ENCODE measurements at regions not wholly inside any gene's neighbourhood (a gene's known extent, or its start where the extent isn't known, plus 50 kb on each side); places are given as distances from the start of the nearest gene placed in this dataset.

GRCh38 chr2:6043238-6043637, 351.1 kb downstream of the SOX11 start:
- Mint-ChIP-seq H3K4me3 (no peak overlapping the region), H3K27me3 (no peaks in the 10 kb centered on the region), H3K9me3 (peaks cover 0 to 6% of the 10 kb centered on the region in 2 donors), H3K36me3 (no peaks in the 10 kb centered on the region), H3K27ac (no peak overlapping the region), H3K4me1 (no peaks in the 10 kb centered on the region)
- no peak for ATAC-seq (replicated peaks)
- no peak for DNase-seq

- no peak overlapping the region for H3K27ac Mint-ChIP-seq
- ATAC-seq (replicated peaks), result no peak
- no peak overlapping the region for H3K4me3 Mint-ChIP-seq
- H3K4me1 Mint-ChIP-seq, result no peaks in the 10 kb centered on the region
- peaks cover 1 to 4% of the 10 kb centered on the region in 2 donors for H3K9me3 Mint-ChIP-seq
- no peaks in the 10 kb centered on the region for H3K36me3 Mint-ChIP-seq
- DNase-seq, result no peak
- H3K27me3 Mint-ChIP-seq, result no peaks in the 10 kb centered on the region
These were observed 360.5 kb downstream of the SOX11 start for GRCh38 chr2:6052649-6053048.

- DNase-seq (no peak), ATAC-seq (replicated peaks) (no peak)
- H3K27me3 Mint-ChIP-seq, result no peaks in the 10 kb centered on the region
- H3K4me3 Mint-ChIP-seq, result no peak overlapping the region
- H3K9me3 Mint-ChIP-seq, result peaks cover 1 to 4% of the 10 kb centered on the region in 2 donors
- H3K27ac Mint-ChIP-seq, result no peak overlapping the region
- no peaks in the 10 kb centered on the region for H3K36me3 Mint-ChIP-seq
- no peaks in the 10 kb centered on the region for H3K4me1 Mint-ChIP-seq
These were observed 361.6 kb downstream of the SOX11 start for GRCh38 chr2:6053743-6054142.

GRCh38 chr2:6054161-6054671, 362.0 kb downstream of the SOX11 start:
- no peaks in the 10 kb centered on the region for H3K36me3 Mint-ChIP-seq
- no peak overlapping the region for H3K27ac Mint-ChIP-seq
- H3K9me3 Mint-ChIP-seq, result peaks cover under 1 to 4% of the 10 kb centered on the region in 2 donors
- no peaks in the 10 kb centered on the region for H3K4me1 Mint-ChIP-seq
- H3K27me3 Mint-ChIP-seq, result no peaks in the 10 kb centered on the region
- no peak overlapping the region for H3K4me3 Mint-ChIP-seq
- no peak for ATAC-seq (replicated peaks)
- no peak for DNase-seq

GRCh38 chr2:6060992-6061663, 368.9 kb downstream of the SOX11 start:
- DNase-seq (no peak), ATAC-seq (replicated peaks) (no peak)
- no peaks in the 10 kb centered on the region for H3K36me3 Mint-ChIP-seq
- no peak overlapping the region for H3K27ac Mint-ChIP-seq
- H3K9me3 Mint-ChIP-seq, result peaks cover 0 to 4% of the 10 kb centered on the region in 2 donors
- no peaks in the 10 kb centered on the region for H3K27me3 Mint-ChIP-seq
- H3K4me1 Mint-ChIP-seq, result no peaks in the 10 kb centered on the region
- no peak overlapping the region for H3K4me3 Mint-ChIP-seq

- H3K4me3 Mint-ChIP-seq, result no peak overlapping the region
- H3K27ac Mint-ChIP-seq, result no peak overlapping the region
- ATAC-seq (replicated peaks) (no peak), DNase-seq (no peak)
- no peaks in the 10 kb centered on the region for H3K9me3 Mint-ChIP-seq
- H3K36me3 Mint-ChIP-seq, result no peaks in the 10 kb centered on the region
- no peaks in the 10 kb centered on the region for H3K27me3 Mint-ChIP-seq
- H3K4me1 Mint-ChIP-seq, result no peaks in the 10 kb centered on the region
These were observed 372.6 kb downstream of the SOX11 start for GRCh38 chr2:6064757-6065156.

GRCh38 chr2:6065703-6066102, 373.5 kb downstream of the SOX11 start:
- Mint-ChIP-seq H3K9me3 (no peaks in the 10 kb centered on the region), H3K27ac (no peak overlapping the region), H3K27me3 (no peaks in the 10 kb centered on the region), H3K4me3 (no peak overlapping the region), H3K36me3 (no peaks in the 10 kb centered on the region), H3K4me1 (no peaks in the 10 kb centered on the region)
- no peak for DNase-seq
- ATAC-seq (replicated peaks), result no peak

- ATAC-seq (replicated peaks), result no peak
- Mint-ChIP-seq H3K9me3 (no peaks in the 10 kb centered on the region), H3K27me3 (no peaks in the 10 kb centered on the region), H3K4me3 (no peak overlapping the region), H3K36me3 (no peaks in the 10 kb centered on the region), H3K4me1 (no peaks in the 10 kb centered on the region), H3K27ac (no peak overlapping the region)
- DNase-seq, result no peak
These were observed 374.9 kb downstream of the SOX11 start for GRCh38 chr2:6067089-6067488.

- no peaks in the 10 kb centered on the region for H3K4me1 Mint-ChIP-seq
- H3K9me3 Mint-ChIP-seq, result no peaks in the 10 kb centered on the region
- no peak overlapping the region for H3K4me3 Mint-ChIP-seq
- no peaks in the 10 kb centered on the region for H3K27me3 Mint-ChIP-seq
- no peaks in the 10 kb centered on the region for H3K36me3 Mint-ChIP-seq
- ATAC-seq (replicated peaks), result no peak
- H3K27ac Mint-ChIP-seq, result no peak overlapping the region
- no peak for DNase-seq
These were observed 375.6 kb downstream of the SOX11 start for GRCh38 chr2:6067806-6068205.

GRCh38 chr2:6068429-6068828, 376.2 kb downstream of the SOX11 start:
- Mint-ChIP-seq H3K27ac (no peak overlapping the region), H3K9me3 (no peaks in the 10 kb centered on the region), H3K27me3 (no peaks in the 10 kb centered on the region), H3K4me1 (no peaks in the 10 kb centered on the region), H3K4me3 (no peak overlapping the region), H3K36me3 (no peaks in the 10 kb centered on the region)
- no peak for ATAC-seq (replicated peaks)
- DNase-seq, result no peak

GRCh38 chr2:6069381-6069780, 377.2 kb downstream of the SOX11 start:
- no peak overlapping the region for H3K27ac Mint-ChIP-seq
- H3K27me3 Mint-ChIP-seq, result no peaks in the 10 kb centered on the region
- no peaks in the 10 kb centered on the region for H3K36me3 Mint-ChIP-seq
- no peak for ATAC-seq (replicated peaks)
- no peak overlapping the region for H3K4me3 Mint-ChIP-seq
- no peak for DNase-seq
- no peaks in the 10 kb centered on the region for H3K9me3 Mint-ChIP-seq
- no peaks in the 10 kb centered on the region for H3K4me1 Mint-ChIP-seq

GRCh38 chr2:6071519-6071918, 379.3 kb downstream of the SOX11 start:
- Mint-ChIP-seq H3K4me1 (no peaks in the 10 kb centered on the region), H3K27ac (no peak overlapping the region), H3K9me3 (no peaks in the 10 kb centered on the region), H3K27me3 (no peaks in the 10 kb centered on the region), H3K36me3 (no peaks in the 10 kb centered on the region), H3K4me3 (no peak overlapping the region)
- DNase-seq (no peak), ATAC-seq (replicated peaks) (no peak)

GRCh38 chr2:6072276-6072675, 380.1 kb downstream of the SOX11 start:
- Mint-ChIP-seq H3K27ac (no peak overlapping the region), H3K4me3 (no peak overlapping the region), H3K27me3 (no peaks in the 10 kb centered on the region), H3K4me1 (no peaks in the 10 kb centered on the region), H3K36me3 (no peaks in the 10 kb centered on the region), H3K9me3 (no peaks in the 10 kb centered on the region)
- DNase-seq (no peak), ATAC-seq (replicated peaks) (no peak)

- no peaks in the 10 kb centered on the region for H3K36me3 Mint-ChIP-seq
- ATAC-seq (replicated peaks), result no peak
- H3K27ac Mint-ChIP-seq, result no peak overlapping the region
- H3K4me1 Mint-ChIP-seq, result no peaks in the 10 kb centered on the region
- no peak overlapping the region for H3K4me3 Mint-ChIP-seq
- no peaks in the 10 kb centered on the region for H3K9me3 Mint-ChIP-seq
- no peak for DNase-seq
- no peaks in the 10 kb centered on the region for H3K27me3 Mint-ChIP-seq
These were observed 380.6 kb downstream of the SOX11 start for GRCh38 chr2:6072768-6073167.

- Mint-ChIP-seq H3K4me3 (no peak overlapping the region), H3K27me3 (no peaks in the 10 kb centered on the region), H3K9me3 (no peaks in the 10 kb centered on the region), H3K36me3 (no peaks in the 10 kb centered on the region), H3K27ac (no peak overlapping the region), H3K4me1 (no peaks in the 10 kb centered on the region)
- DNase-seq (no peak), ATAC-seq (replicated peaks) (no peak)
These were observed 381.3 kb downstream of the SOX11 start for GRCh38 chr2:6073191-6074088.

Measured in stimulated activated naive B cell treated with anti-CD40 and anti-IgM and Interleukin-4, amounts not matched to agents 10 μg/mL and 1 μg/mL and 100 μg/mL, for 72 hours (primary cell).